ENCODE measurements at regions not wholly inside any gene's neighbourhood (a gene's known extent, or its start where the extent isn't known, plus 50 kb on each side); places are given as distances from the start of the nearest gene placed in this dataset.

DNA sequence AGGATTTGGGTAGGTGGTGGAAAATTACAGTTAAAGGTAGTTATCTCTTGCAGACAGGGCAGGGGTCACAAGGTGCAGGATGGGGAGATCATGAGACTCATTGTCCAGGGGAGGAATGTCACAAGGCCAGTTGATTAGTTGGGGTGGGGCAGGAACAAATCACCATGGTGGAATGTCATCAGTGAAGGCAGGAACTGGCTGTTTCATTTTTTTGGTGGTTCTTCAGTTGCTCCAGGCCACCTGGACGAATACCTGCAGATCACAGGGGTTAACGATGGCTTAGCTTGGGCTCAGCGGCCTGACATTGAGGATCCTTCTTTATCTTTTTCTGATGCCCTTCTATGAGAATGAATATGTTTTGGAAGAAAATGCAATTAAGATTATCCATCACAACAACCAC, 87.1 kb downstream of the KPNA2 start:
- no peak for TF ChIP-seq TAF1 (IDR thresholded peaks at IDR 0.05; ENCODE audit: borderline replicate concordance, low read depth, low read length)
- TF ChIP-seq SMC3 (IDR thresholded peaks at IDR 0.05; ENCODE audit: low read depth, low read length): no peak
- TF ChIP-seq RXRA (IDR thresholded peaks at IDR 0.05; ENCODE audit: borderline replicate concordance, low read depth): no peak
- TF ChIP-seq, protein P1, sequence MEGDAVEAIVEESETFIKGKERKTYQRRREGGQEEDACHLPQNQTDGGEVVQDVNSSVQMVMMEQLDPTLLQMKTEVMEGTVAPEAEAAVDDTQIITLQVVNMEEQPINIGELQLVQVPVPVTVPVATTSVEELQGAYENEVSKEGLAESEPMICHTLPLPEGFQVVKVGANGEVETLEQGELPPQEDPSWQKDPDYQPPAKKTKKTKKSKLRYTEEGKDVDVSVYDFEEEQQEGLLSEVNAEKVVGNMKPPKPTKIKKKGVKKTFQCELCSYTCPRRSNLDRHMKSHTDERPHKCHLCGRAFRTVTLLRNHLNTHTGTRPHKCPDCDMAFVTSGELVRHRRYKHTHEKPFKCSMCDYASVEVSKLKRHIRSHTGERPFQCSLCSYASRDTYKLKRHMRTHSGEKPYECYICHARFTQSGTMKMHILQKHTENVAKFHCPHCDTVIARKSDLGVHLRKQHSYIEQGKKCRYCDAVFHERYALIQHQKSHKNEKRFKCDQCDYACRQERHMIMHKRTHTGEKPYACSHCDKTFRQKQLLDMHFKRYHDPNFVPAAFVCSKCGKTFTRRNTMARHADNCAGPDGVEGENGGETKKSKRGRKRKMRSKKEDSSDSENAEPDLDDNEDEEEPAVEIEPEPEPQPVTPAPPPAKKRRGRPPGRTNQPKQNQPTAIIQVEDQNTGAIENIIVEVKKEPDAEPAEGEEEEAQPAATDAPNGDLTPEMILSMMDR (IDR thresholded peaks at IDR 0.05): no peak
- no peak for TF ChIP-seq RFX5 (IDR thresholded peaks at IDR 0.05; ENCODE audit: low read length)

All from SK-N-SH (cell line).